Ovary (tissue), 3 donors: ENCODE measurements at regions not wholly inside any gene's neighbourhood (a gene's known extent, or its start where the extent isn't known, plus 50 kb on each side); places are given as distances from the start of the nearest gene placed in this dataset.

ENCODE experiments used
- EP300 ChIP-seq: sonication (generic); formaldehyde crosslinking; IDR thresholded peaks from one replicate; pipeline ENCODE4 v1.6.1; 2017; ENCODE audit warnings: antibody characterized with exemption
- POLR2A ChIP-seq: fragments of 450-650 bp; IDR thresholded peaks from one replicate; pipeline ENCODE4 v1.6.1; 2017; ENCODE audit warnings: antibody characterized with exemption, mild to moderate bottlenecking, moderate library complexity
- TF ChIP-seq, protein P1 (sequence below), 3 donors: fragments of 450-650 bp in 2 of 3; fragments of 200-600 bp in 1 of 3; IDR thresholded peaks; one replicate each; pipeline versions ENCODE4 v1.5.1 to v1.8.0; 2016 to 2022; ENCODE audit warnings: antibody characterized with exemption in 3 of 3, mild to moderate bottlenecking in 1 of 3
- donor health status: DM: no; HTN: no; CAD: no.

DNA sequence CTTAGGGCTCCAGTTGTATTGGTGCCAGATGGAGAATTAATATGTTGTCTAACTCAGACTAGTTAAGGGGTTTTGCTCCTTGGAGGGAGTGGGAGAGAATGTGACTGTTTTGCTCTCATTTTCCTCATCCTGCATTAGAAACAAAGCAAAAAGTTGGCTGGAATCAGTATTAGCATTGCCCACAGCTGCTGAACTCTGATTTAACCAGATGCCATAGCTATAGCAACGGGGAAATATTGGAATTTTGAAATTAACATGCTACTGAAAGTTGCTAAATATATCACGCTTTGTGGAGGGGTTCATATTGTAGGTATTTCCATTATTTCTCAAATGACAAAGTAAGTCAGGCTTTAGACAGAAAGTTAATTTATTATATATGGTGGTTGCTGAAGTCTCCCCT is 66.7 kb upstream of the EOLA2 start:
- TF ChIP-seq, protein P1, sequence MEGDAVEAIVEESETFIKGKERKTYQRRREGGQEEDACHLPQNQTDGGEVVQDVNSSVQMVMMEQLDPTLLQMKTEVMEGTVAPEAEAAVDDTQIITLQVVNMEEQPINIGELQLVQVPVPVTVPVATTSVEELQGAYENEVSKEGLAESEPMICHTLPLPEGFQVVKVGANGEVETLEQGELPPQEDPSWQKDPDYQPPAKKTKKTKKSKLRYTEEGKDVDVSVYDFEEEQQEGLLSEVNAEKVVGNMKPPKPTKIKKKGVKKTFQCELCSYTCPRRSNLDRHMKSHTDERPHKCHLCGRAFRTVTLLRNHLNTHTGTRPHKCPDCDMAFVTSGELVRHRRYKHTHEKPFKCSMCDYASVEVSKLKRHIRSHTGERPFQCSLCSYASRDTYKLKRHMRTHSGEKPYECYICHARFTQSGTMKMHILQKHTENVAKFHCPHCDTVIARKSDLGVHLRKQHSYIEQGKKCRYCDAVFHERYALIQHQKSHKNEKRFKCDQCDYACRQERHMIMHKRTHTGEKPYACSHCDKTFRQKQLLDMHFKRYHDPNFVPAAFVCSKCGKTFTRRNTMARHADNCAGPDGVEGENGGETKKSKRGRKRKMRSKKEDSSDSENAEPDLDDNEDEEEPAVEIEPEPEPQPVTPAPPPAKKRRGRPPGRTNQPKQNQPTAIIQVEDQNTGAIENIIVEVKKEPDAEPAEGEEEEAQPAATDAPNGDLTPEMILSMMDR (IDR thresholded peaks at IDR 0.05), result no peak
- TF ChIP-seq EP300 (no peak), POLR2A (no peak)
